Right atrium auricular region (tissue), 2 donors: ENCODE measurements at regions not wholly inside any gene's neighbourhood (a gene's known extent, or its start where the extent isn't known, plus 50 kb on each side); places are given as distances from the start of the nearest gene placed in this dataset.

Experiments
- DNase-seq: peaks from one replicate; pipeline ENCODE4 v3.0.0-alpha.2; 2019; ENCODE audit warnings: low spot score
- H3K27ac ChIP-seq, 2 donors: fragments of 200-600 bp; sonication (generic); 1 replicate in 1 of 2; 2 replicates in 1 of 2; pipeline ENCODE4 v1.5.1; 2016 to 2019
- H3K27me3 ChIP-seq, 2 donors: fragments of 200-600 bp; sonication (generic); one replicate each; pipeline versions ENCODE4 v1.5.1 to v1.6.0; 2017 to 2019
- H3K36me3 ChIP-seq: fragments of 200-600 bp; sonication (generic); one replicate; pipeline ENCODE4 v1.5.1; 2016
- H3K4me1 ChIP-seq, 2 donors: fragments of 200-600 bp; sonication (generic); one replicate each; pipeline versions ENCODE4 v1.5.1 to v1.6.0; 2017 to 2019
- H3K4me3 ChIP-seq, 2 donors: fragments of 200-600 bp; sonication (generic); 1 replicate in 1 of 2; 2 replicates in 1 of 2; pipeline ENCODE4 v1.5.1; 2017 to 2019; ENCODE audit warnings: mild to moderate bottlenecking in 1 of 2, moderate library complexity in 1 of 2
- H3K9me3 ChIP-seq, 2 donors: fragments of 200-600 bp; sonication (generic); one replicate each; pipeline ENCODE4 v1.5.1; 2019
- CTCF ChIP-seq, 2 donors: fragments of 200-600 bp; sonication (generic); IDR thresholded peaks; one replicate each; pipeline ENCODE4 v1.5.1; 2019; ENCODE audit warnings: antibody characterized with exemption in 2 of 2

- Histone ChIP-seq H3K27me3 (no peaks in the 10 kb centered on the region), H3K4me1 (peaks cover 0 to 19% of the 10 kb centered on the region in 2 donors), H3K27ac (no peak overlapping the region), H3K4me3 (no peak overlapping the region), H3K9me3 (no peaks in the 10 kb centered on the region), H3K36me3 (no peaks in the 10 kb centered on the region)
- no peak for DNase-seq
- no peak for TF ChIP-seq CTCF (IDR thresholded peaks at IDR 0.05)
These were observed 58.4 kb downstream of the SLC25A47 start for GRCh38 chr14:100381395-100382105.

- TF ChIP-seq CTCF (IDR thresholded peaks at IDR 0.05): no peak
- H3K36me3 ChIP-seq: no peaks in the 10 kb centered on the region
- no peak overlapping the region for H3K27ac ChIP-seq
- H3K27me3 ChIP-seq: no peaks in the 10 kb centered on the region
- H3K4me1 ChIP-seq: peaks cover 0 to 14% of the 10 kb centered on the region in 2 donors
- no peak overlapping the region for H3K4me3 ChIP-seq
- DNase-seq: no peak
- H3K9me3 ChIP-seq: no peaks in the 10 kb centered on the region
These were observed 58.9 kb downstream of the SLC25A47 start for GRCh38 chr14:100382106-100382455.

GRCh38 chr14:100383727-100384158 is 60.6 kb downstream of the SLC25A47 start:
- TF ChIP-seq CTCF (IDR thresholded peaks at IDR 0.05): peak; percentile 53 to 85
- Histone ChIP-seq H3K9me3 (no peaks in the 10 kb centered on the region), H3K4me3 (no peak overlapping the region), H3K4me1 (peaks cover 0 to 8% of the 10 kb centered on the region in 2 donors), H3K27ac (no peak overlapping the region), H3K36me3 (no peaks in the 10 kb centered on the region), H3K27me3 (no peaks in the 10 kb centered on the region)
- no peak for DNase-seq

GRCh38 chr14:100384277-100384676 is 61.1 kb downstream of the SLC25A47 start:
- peaks cover 0 to 8% of the 10 kb centered on the region in 2 donors for H3K4me1 ChIP-seq
- H3K36me3 ChIP-seq: no peaks in the 10 kb centered on the region
- no peak for TF ChIP-seq CTCF (IDR thresholded peaks at IDR 0.05)
- no peak for DNase-seq
- H3K4me3 ChIP-seq: no peak overlapping the region
- H3K27me3 ChIP-seq: no peaks in the 10 kb centered on the region
- H3K27ac ChIP-seq: no peak overlapping the region
- H3K9me3 ChIP-seq: no peaks in the 10 kb centered on the region

- TF ChIP-seq CTCF (IDR thresholded peaks at IDR 0.05): peak in 1 of 2 donors; percentile 68
- Histone ChIP-seq H3K36me3 (no peaks in the 10 kb centered on the region), H3K4me3 (no peak overlapping the region), H3K4me1 (peaks cover 0 to 12% of the 10 kb centered on the region in 2 donors), H3K27ac (no peak overlapping the region), H3K27me3 (no peaks in the 10 kb centered on the region), H3K9me3 (no peaks in the 10 kb centered on the region)
- DNase-seq: no peak
These were observed 62.0 kb downstream of the SLC25A47 start for GRCh38 chr14:100384819-100385813.
